GM23248 (cell line): ENCODE measurements at regions not wholly inside any gene's neighbourhood (a gene's known extent, or its start where the extent isn't known, plus 50 kb on each side); places are given as distances from the start of the nearest gene placed in this dataset.

ENCODE experiments used
- DNase-seq: peaks from one replicate; pipeline ENCODE4 v3.0.0-alpha.2; 2015
- H2AFZ ChIP-seq: fragments of 200-600 bp; sonication (generic); 2 replicates; pipeline ENCODE4 v1.6.1; 2016; ENCODE audit warnings: antibody characterized with exemption
- H3F3A ChIP-seq: fragments of 200-600 bp; sonication (generic); 2 replicates; pipeline ENCODE4 v1.6.1; 2016; ENCODE audit warnings: mild to moderate bottlenecking, antibody characterized with exemption, mixed run types; ENCODE audit not compliant: insufficient read depth
- H3K27ac ChIP-seq: fragments of 200-600 bp; sonication (generic); 2 replicates; pipeline ENCODE4 v1.5.1; 2016; ENCODE audit warnings: mild to moderate bottlenecking
- H3K27me3 ChIP-seq: fragments of 200-600 bp; sonication (generic); replicated peaks from 2 replicates; pipeline ENCODE4 v1.6.1; 2016; ENCODE audit warnings: mild to moderate bottlenecking; ENCODE audit not compliant: insufficient read depth
- H3K36me3 ChIP-seq: fragments of 200-600 bp; sonication (generic); 2 replicates; pipeline ENCODE4 v1.6.1; 2016; ENCODE audit warnings: low read depth, mild to moderate bottlenecking
- H3K4me1 ChIP-seq: fragments of 200-600 bp; sonication (generic); 2 replicates; pipeline ENCODE4 v1.6.1; 2016; ENCODE audit warnings: mild to moderate bottlenecking; ENCODE audit not compliant: insufficient read depth
- H3K4me2 ChIP-seq: fragments of 200-600 bp; sonication (generic); one replicate; pipeline ENCODE4 v1.6.1; 2016; ENCODE audit warnings: mild to moderate bottlenecking; ENCODE audit not compliant: unreplicated experiment
- H3K4me3 ChIP-seq: fragments of 200-600 bp; sonication (generic); 2 replicates; pipeline ENCODE4 v1.5.1; 2016; ENCODE audit warnings: mild to moderate bottlenecking
- H3K79me2 ChIP-seq: fragments of 200-600 bp; sonication (generic); 2 replicates; pipeline ENCODE4 v1.6.1; 2016; ENCODE audit warnings: mild to moderate bottlenecking; ENCODE audit not compliant: insufficient read depth
- H3K9ac ChIP-seq: fragments of 200-600 bp; sonication (generic); 2 replicates; pipeline ENCODE4 v1.6.1; 2016; ENCODE audit warnings: mild to moderate bottlenecking
- H3K9me2 ChIP-seq: fragments of 200-600 bp; sonication (generic); 2 replicates; pipeline ENCODE4 v1.6.1; 2016; ENCODE audit warnings: mixed run types, mild to moderate bottlenecking, moderate library complexity; ENCODE audit not compliant: insufficient read depth
- H3K9me3 ChIP-seq: fragments of 200-600 bp; sonication (generic); one replicate; pipeline ENCODE4 v1.6.1; 2017; ENCODE audit warnings: low read depth
- H4K20me1 ChIP-seq: fragments of 200-600 bp; sonication (generic); 2 replicates; pipeline ENCODE4 v1.6.0; 2016; ENCODE audit not compliant: insufficient read depth
- EZH2 ChIP-seq: fragments of 200-600 bp; sonication (generic); IDR thresholded peaks from 2 replicates; pipeline ENCODE4 v1.6.1; 2018; ENCODE audit warnings: antibody characterized with exemption, mild to moderate bottlenecking; ENCODE audit not compliant: insufficient read depth, poor library complexity, severe bottlenecking
- EZH2phosphoT487 ChIP-seq: fragments of 200-600 bp; sonication (generic); IDR thresholded peaks from 2 replicates; pipeline ENCODE4 v1.6.1; 2018; ENCODE audit warnings: antibody characterized with exemption, moderate library complexity, mild to moderate bottlenecking, low read depth; ENCODE audit not compliant: insufficient read depth
- WGBS, 2 experiments: methylation state at CpG; one replicate each; pipeline ENCODE4 v1.1.6; 2015 to 2017; ENCODE audit warnings: low lambda C conversion rate in 2 of 2, low coverage in 1 of 2; ENCODE audit errors: missing lambda C conversion rate in 2 of 2; 5-methylcytosine and 5-hydroxymethylcytosine counted together
- in situ Hi-C: fragments of 300-500 bp; cut with MboI; formaldehyde crosslinking; loops from 2 replicates; pipeline ENCODE4 v1.15.0; 2020

- Histone ChIP-seq H3K9me3 (no peaks in the 10 kb centered on the region), H3K79me2 (no peaks in the 10 kb centered on the region), H3K4me3 (no peak overlapping the region), H3K36me3 (no peaks in the 10 kb centered on the region), H3K4me1 (no peaks in the 10 kb centered on the region), H2AFZ (no peak overlapping the region), H3K4me2 (no peak overlapping the region), H3K27me3 (no peaks in the 10 kb centered on the region), H4K20me1 (no peaks in the 10 kb centered on the region), H3F3A (no peaks in the 10 kb centered on the region), H3K9me2 (no peaks in the 10 kb centered on the region), H3K27ac (no peak overlapping the region), H3K9ac (no peak overlapping the region)
- in situ Hi-C loops, result no loop called here
- TF ChIP-seq EZH2phosphoT487 (no peak), EZH2 (no peak)
- no peak for DNase-seq
Observed at GRCh38 chr2:21281384-21281783, 157.6 kb downstream of the TDRD15 start.

GRCh38 chr2:21281791-21282514, 158.2 kb downstream of the TDRD15 start:
- no peak overlapping the region for H3K4me3 ChIP-seq
- H3K4me2 ChIP-seq, result no peak overlapping the region
- 7 to 13% methylated on average over 8 of the region's 8 CpGs for WGBS, 2 experiments
- no peaks in the 10 kb centered on the region for H3K36me3 ChIP-seq
- no peak overlapping the region for H3K9ac ChIP-seq
- H3K27ac ChIP-seq, result no peak overlapping the region
- in situ Hi-C loops, result no loop called here
- no peaks in the 10 kb centered on the region for H3K27me3 ChIP-seq
- no peaks in the 10 kb centered on the region for H3K9me2 ChIP-seq
- no peaks in the 10 kb centered on the region for H4K20me1 ChIP-seq
- H3K79me2 ChIP-seq, result no peaks in the 10 kb centered on the region
- H3K9me3 ChIP-seq, result no peaks in the 10 kb centered on the region
- no peaks in the 10 kb centered on the region for H3K4me1 ChIP-seq
- no peak overlapping the region for H2AFZ ChIP-seq
- TF ChIP-seq EZH2 (no peak), EZH2phosphoT487 (no peak)
- no peaks in the 10 kb centered on the region for H3F3A ChIP-seq
- DNase-seq, result no peak

GRCh38 chr2:21282515-21282898, 158.7 kb downstream of the TDRD15 start:
- DNase-seq, result no peak
- no peaks in the 10 kb centered on the region for H3K9me2 ChIP-seq
- no peak overlapping the region for H3K27ac ChIP-seq
- 24 to 31% methylated on average over 2 of the region's 2 CpGs for WGBS, 2 experiments
- TF ChIP-seq EZH2phosphoT487 (no peak), EZH2 (no peak)
- no peaks in the 10 kb centered on the region for H3K79me2 ChIP-seq
- H3K27me3 ChIP-seq, result no peaks in the 10 kb centered on the region
- H4K20me1 ChIP-seq, result no peaks in the 10 kb centered on the region
- no peaks in the 10 kb centered on the region for H3F3A ChIP-seq
- H3K36me3 ChIP-seq, result no peaks in the 10 kb centered on the region
- no peaks in the 10 kb centered on the region for H3K4me1 ChIP-seq
- no peaks in the 10 kb centered on the region for H3K9me3 ChIP-seq
- H3K4me2 ChIP-seq, result no peak overlapping the region
- no peak overlapping the region for H3K4me3 ChIP-seq
- no peak overlapping the region for H3K9ac ChIP-seq
- H2AFZ ChIP-seq, result no peak overlapping the region
- in situ Hi-C loops, result no loop called here

GRCh38 chr2:21288299-21288698, 164.5 kb downstream of the TDRD15 start:
- H3K27me3 ChIP-seq, result no peaks in the 10 kb centered on the region
- H3K27ac ChIP-seq, result no peak overlapping the region
- H3K4me2 ChIP-seq, result no peak overlapping the region
- in situ Hi-C loops, result no loop called here
- no peak overlapping the region for H2AFZ ChIP-seq
- no peaks in the 10 kb centered on the region for H3F3A ChIP-seq
- no peak overlapping the region for H3K9ac ChIP-seq
- H3K36me3 ChIP-seq, result no peaks in the 10 kb centered on the region
- 21 to 39% methylated on average over 2 of the region's 2 CpGs for WGBS, 2 experiments
- no peaks in the 10 kb centered on the region for H3K79me2 ChIP-seq
- H3K4me1 ChIP-seq, result no peaks in the 10 kb centered on the region
- TF ChIP-seq EZH2 (no peak), EZH2phosphoT487 (no peak)
- H3K9me3 ChIP-seq, result no peaks in the 10 kb centered on the region
- no peak overlapping the region for H3K4me3 ChIP-seq
- no peak for DNase-seq
- no peaks in the 10 kb centered on the region for H4K20me1 ChIP-seq
- no peaks in the 10 kb centered on the region for H3K9me2 ChIP-seq
